IPS-NIHi7 (cell line): ENCODE measurements at regions not wholly inside any gene's neighbourhood (a gene's known extent, or its start where the extent isn't known, plus 50 kb on each side); places are given as distances from the start of the nearest gene placed in this dataset.
"Not testable (repeated sequence)": the region's sequence is repeated elsewhere in the genome, so short reads cannot be mapped to it uniquely, and the experiment has no call there.

ENCODE experiments used
- DNase-seq: peaks from one replicate; pipeline ENCODE4 v3.0.0; 2012; ENCODE audit warnings: mixed read lengths; ENCODE audit errors: extremely low spot score

GRCh38 chr3:171915275-171915674 is 72.1 kb downstream of the TMEM212 start:
- DNase-seq = no peak

- DNase-seq = no peak
Measured at GRCh38 chr3:171916888-171917287, 73.7 kb downstream of the TMEM212 start.

GRCh38 chr3:171922629-171923028 is 79.5 kb downstream of the TMEM212 start:
- not testable (repeated sequence) for DNase-seq

- not testable (repeated sequence) for DNase-seq
Measured at GRCh38 chr3:171923668-171924067, 80.5 kb downstream of the TMEM212 start.

GRCh38 chr3:171924864-171925263 is 81.7 kb downstream of the TMEM212 start:
- DNase-seq = not testable (repeated sequence)

GRCh38 chr3:171932153-171932611 is 89.0 kb downstream of the TMEM212 start:
- no peak for DNase-seq

- DNase-seq = no peak
Measured at GRCh38 chr3:171933441-171933840, 90.3 kb downstream of the TMEM212 start.

- no peak for DNase-seq
Measured at GRCh38 chr3:171935261-171936123, 92.3 kb downstream of the TMEM212 start.

GRCh38 chr3:171936191-171936841 is 93.2 kb downstream of the TMEM212 start:
- no peak for DNase-seq

GRCh38 chr3:171939578-171939977 is 96.4 kb downstream of the TMEM212 start:
- no peak for DNase-seq

- no peak for DNase-seq
Measured at GRCh38 chr3:171940151-171940649, 97.1 kb downstream of the TMEM212 start.

GRCh38 chr3:171943262-171944117 is 95.9 kb upstream of the FNDC3B start:
- DNase-seq = no peak

- DNase-seq = no peak
Measured at GRCh38 chr3:171944118-171945016, 95.0 kb upstream of the FNDC3B start.

GRCh38 chr3:171948674-171949073 is 90.7 kb upstream of the FNDC3B start:
- no peak for DNase-seq

GRCh38 chr3:171949554-171949953 is 89.8 kb upstream of the FNDC3B start:
- no peak for DNase-seq

- DNase-seq = peak; percentile 74
Measured at GRCh38 chr3:171950373-171950772, 89.0 kb upstream of the FNDC3B start.

- no peak for DNase-seq
Measured at GRCh38 chr3:171951597-171951996, 87.8 kb upstream of the FNDC3B start.

GRCh38 chr3:171953301-171954022 is 85.9 kb upstream of the FNDC3B start:
- DNase-seq = no peak

- no peak for DNase-seq
Measured at GRCh38 chr3:171954690-171955383, 84.5 kb upstream of the FNDC3B start.
